ENCODE measurements at regions not wholly inside any gene's neighbourhood (a gene's known extent, or its start where the extent isn't known, plus 50 kb on each side); places are given as distances from the start of the nearest gene placed in this dataset.

DNA sequence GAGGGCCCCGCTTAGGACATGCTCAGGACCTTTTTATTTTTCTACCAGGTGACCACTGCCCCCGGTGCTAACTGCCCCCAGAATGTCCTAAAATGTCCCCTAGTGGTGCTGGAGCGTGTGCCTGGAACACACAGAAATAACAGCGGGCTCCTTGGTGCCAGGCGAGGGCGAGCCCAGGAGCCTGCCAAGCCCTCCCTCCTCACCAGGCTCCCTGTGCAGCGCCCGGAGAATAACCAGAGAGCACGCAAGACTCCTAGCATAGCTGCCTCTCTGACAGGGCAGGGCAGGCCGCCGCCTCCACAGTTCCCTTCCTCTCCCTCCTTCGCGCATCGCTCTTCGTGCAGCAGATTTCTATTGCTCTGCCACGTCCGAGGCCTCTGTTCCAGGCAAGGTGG is 84.3 kb upstream of the ZNF516 start:
- DNase-seq (ENCODE audit: extremely low read depth in 1 of 2, low read depth in 1 of 2) = no peak

DNA sequence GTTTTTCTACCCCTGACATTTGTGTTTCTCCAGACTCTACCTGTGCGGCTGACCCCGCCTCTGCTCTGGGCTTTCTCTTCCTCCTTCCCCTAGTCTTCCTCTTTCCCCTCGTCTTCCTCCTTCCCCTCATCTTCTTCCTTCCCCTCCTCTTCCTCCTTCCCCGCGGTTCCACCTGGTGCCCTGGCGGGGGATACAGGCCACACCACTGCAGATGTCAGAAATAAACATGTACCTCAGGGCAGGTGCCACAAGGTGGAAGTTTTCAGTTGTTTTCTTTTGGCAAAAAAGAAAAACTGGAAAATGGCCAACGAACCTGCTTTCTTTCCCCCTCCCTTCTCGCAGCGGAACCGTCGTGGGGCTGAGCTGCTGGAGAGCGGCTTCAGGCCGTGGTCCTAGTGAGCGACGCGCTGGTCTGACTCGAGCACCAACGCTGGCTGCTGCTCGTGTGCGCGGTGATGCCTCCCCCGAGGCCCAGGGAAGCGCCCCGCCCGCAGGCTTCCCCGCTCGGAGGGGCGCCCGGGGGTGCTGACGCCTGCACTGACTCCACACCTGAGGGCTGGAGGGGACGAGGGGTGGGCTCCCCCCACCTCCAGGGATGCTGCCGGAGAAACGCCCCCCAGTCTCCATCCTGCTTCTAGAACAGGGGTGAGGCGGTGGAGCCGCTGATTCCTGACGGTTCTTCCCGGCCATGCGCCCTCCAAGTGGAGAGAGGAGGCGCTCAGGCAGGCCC is 83.7 kb upstream of the ZNF516 start:
- DNase-seq (ENCODE audit: extremely low read depth in 1 of 2, low read depth in 1 of 2) = no peak

DNA sequence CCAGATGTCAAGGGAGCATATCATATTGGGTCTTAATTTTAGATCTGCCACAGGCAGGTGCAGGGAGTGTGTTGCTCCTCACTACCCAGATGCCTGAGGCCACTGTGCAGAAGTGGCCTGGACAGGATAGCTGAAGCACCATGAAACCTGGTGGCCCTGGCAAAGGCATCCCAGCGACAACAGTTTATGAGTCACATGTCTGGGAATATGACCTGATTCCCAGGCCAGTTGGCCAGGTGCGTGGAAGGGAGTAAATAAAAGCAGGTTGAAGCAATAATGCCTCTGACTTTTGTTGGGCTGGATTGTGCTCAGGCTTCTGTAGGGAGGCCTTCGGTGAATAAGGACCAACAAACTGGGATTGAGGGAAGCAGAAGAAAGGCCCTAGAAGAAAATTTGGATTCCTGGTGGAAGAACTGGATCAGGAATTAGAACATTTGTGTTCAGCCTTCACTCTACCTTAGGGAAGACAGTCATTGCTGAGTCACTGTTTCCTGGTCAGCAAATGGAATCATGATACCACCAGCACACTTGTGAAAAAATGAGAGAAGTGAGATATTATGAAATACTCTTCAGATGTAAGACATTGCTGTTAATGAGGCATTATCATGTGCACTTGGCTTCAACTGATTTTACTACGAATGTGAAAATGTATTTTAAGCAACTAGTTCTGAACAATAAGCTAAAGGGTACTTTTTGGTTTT is 78.4 kb upstream of the ZNF516 start:
- DNase-seq (ENCODE audit: extremely low read depth in 1 of 2, low read depth in 1 of 2) = no peak

DNA sequence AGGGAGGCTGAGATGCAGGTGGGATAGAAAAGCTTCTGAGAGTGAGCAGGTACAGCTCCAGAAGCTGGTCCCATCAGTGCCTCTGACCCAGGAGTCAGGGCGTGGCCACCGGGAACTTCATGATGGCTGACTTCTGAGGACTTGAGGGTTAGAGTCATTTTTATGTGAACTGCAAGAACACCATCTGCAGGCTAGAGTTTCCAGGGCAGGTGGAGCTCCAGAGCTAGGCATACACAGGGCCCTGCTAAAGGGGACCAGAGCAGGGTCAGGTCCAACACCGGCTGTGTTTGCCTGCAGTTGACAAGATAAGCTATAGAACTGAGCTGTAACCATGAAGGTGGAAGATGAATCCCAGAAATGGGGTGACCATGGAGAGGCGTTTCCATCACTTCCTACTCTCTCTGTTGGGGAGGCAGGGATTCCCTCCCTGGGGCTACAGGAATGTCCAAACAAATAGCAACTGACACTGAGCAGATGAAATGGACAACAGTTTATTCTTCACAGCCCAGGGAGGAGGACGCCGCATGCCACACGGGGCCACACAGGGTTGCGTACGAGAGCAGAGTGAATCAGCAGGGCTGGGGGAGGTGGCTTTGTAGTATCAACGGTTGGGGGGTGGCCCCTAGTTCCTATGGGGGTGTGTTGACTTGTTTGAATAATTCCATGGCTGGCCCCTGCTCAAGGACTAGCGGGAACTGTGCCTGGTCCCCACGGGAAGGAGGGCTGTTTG is 77.6 kb upstream of the ZNF516 start:
- DNase-seq (ENCODE audit: extremely low read depth in 1 of 2, low read depth in 1 of 2) = no peak

DNA sequence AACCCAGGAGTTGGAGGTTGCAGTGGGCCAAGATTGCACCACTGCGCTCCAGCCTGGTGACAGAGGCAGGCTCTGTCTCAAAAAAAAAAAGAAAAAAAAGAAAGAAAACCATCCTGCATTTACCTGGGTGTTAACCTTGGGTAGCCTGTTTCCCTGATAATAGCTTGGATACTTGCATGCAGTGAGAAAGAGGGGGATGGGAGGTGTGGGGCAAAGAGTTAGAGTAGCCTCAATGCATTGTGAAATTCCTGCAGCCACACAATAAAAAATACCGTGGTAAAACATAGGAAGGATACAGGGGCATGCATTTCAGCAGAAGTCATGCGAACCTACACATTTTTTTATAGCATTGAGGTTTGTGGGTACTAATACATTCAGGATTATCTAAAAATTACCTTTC is 76.6 kb upstream of the ZNF516 start:
- DNase-seq (ENCODE audit: extremely low read depth in 1 of 2, low read depth in 1 of 2) = no peak

DNA sequence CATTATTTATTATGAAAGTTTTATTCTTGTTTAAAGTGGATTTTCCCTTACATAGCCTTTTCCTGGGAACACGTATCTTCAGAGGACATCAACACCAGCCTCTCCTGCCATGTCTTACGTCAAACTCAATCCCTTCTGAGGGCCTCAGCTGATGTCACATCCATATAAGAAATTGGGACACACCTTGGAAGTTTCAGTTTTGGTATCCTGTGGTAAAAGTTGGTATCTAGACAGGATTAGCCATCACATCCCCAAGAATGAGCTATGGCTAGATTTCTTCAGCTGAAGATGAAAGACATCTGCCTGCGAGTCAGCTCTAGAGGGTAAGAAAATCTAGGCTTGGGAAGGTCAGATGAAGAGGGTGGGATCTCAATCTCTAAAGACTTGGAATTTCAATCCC is 75.8 kb upstream of the ZNF516 start:
- DNase-seq (ENCODE audit: extremely low read depth in 1 of 2, low read depth in 1 of 2) = no peak

DNA sequence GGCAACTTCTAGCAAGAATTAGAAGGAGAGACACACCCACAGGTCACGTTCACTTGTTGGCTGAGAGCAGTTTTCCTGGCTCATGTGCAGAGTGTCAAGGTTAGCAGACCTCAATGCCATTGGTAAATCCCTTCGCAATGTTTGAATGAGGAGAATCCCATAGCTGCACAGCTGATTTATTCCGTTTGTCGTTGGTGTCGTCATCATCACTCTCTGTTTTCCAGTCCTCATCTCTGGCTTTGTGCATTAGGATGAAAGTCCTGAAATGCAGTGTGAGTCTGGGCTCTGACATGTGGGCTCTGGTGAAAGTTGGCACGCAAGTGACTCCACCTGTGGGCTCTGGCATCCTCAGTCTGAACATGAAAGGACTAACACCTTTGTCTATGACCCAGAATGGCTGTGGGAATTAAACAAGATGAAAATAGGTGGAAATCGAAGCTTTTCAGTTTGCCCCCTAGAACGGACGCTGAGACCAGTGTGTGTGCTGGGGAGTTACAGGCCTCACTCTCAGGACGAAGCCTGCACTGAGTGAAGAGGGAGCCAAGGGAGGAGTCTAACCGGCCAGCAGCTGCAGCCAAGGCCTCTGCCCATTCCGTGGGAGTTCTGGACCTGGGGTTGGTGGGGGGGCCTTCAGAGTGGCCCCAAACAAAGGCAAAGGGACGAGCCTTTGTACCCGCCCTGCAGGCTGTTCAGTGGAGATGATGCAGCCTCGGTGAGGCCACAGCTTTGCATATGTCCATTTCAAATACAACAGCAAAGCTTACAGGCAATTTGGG is 74.8 kb upstream of the ZNF516 start:
- DNase-seq (ENCODE audit: extremely low read depth in 1 of 2, low read depth in 1 of 2) = no peak

DNA sequence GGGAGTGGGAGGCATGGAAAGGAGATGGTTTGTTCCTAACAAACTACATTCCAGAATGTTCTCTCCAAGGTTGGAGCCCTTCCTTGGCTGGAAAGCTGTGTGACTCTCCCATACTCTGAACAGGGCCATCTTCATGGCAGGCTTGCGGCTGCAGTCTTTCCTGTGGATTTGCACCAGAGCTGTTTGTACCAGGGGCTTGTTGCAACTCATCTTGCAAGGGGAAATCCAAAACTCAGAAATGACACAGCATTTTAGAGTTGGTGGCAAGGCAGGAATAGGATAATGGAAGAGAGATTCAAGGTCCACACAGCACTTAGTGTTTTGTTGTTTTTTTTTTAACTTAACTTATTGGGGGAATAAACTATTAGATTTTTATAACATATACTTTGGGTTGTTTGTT is 73.7 kb upstream of the ZNF516 start:
- DNase-seq (ENCODE audit: extremely low read depth in 1 of 2, low read depth in 1 of 2) = no peak

DNA sequence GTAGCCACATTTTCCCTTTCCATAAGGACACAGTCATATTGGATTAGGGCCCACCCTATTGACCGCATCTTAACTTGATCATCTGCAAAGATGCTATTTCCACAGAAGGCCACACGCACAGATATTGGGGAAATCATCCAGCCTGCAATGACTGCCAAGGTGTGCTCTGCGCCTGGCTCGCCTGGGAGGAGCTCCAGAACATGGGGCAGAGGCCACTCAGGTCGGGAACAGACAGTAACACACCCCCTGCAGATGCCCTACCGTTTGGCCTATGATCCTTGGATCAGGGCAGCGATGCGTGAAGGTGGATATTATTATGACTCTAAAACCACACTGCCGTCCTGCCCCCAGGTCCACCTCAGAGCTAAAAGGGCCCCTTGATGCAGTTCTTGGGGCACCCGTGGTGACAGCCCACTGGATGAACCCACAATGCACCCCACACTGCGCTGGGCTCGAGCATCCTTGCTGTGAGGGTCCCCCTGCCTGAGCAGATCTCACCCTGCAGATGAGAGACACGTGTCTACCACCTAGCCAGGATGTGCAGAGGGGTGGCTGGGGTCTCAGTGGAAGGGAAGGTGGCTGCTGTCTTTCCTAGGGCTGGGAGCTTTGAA is 72.9 kb upstream of the ZNF516 start:
- DNase-seq (ENCODE audit: extremely low read depth in 1 of 2, low read depth in 1 of 2) = no peak

DNA sequence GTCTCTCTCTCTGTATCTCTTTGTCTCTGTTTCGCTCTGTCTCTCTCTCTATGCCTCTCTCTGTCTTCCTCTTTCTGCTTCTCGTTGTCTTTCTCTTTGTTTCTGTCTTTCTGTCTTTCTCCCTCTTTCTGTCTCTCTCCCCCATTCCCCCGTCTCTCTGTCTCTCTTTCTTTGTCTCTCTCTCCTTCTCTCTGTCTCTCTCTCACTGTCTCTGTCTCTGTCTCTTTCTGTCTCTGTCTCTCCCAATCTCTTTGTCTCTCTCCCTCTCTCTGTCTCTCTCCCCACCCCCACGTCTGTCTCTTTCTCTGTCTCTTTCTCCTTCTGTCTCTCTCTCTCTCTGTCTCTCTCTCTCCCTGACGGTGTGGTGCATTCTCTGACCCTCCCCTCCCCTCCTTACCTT is 71.9 kb upstream of the ZNF516 start:
- no peak for DNase-seq (ENCODE audit: extremely low read depth in 1 of 2, low read depth in 1 of 2)

DNA sequence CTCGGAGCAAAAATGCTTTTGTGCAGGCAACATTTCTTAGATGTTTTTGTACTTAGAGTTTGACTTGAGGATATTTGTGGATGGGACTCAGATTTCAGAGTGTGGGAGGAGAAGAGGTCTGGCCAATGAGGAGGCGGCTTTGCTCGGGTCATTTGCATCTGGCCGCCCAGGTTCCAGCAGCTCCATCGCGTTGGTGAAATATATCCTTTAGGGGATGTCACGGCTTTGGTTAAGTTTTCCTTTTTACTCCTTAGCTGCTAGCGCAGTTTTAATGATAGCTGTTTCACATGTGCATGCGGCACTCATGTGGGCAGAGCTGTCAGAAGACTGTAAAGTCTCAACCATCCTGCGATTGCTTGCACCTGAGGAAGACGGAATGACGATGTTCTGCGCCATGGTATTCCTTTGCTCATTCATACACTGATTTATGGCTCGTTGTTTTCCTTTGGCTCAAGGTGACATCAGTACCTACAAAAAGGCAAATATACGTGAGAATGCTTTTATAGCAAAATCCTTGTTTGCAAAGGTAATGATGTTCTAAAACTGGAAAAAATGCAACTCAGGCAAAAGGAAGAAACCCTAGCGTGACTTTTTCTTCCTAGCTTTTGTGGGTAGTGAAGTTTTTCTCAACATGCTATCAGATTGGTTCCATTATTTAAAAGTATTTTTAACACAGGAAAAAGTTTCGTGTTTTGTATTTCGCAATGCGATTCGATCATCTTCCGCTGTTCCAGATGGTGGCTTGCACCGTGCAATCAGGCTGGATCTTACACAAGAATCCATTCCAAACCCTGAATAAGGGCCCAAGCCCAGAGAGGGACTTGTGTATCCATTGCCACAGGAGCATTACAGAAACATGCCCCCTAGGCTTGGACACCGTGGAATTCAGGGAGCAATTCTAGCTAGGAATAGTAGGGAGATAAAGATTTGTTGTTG is 70.5 kb upstream of the ZNF516 start:
- no peak for DNase-seq (ENCODE audit: extremely low read depth in 1 of 2, low read depth in 1 of 2)

DNA sequence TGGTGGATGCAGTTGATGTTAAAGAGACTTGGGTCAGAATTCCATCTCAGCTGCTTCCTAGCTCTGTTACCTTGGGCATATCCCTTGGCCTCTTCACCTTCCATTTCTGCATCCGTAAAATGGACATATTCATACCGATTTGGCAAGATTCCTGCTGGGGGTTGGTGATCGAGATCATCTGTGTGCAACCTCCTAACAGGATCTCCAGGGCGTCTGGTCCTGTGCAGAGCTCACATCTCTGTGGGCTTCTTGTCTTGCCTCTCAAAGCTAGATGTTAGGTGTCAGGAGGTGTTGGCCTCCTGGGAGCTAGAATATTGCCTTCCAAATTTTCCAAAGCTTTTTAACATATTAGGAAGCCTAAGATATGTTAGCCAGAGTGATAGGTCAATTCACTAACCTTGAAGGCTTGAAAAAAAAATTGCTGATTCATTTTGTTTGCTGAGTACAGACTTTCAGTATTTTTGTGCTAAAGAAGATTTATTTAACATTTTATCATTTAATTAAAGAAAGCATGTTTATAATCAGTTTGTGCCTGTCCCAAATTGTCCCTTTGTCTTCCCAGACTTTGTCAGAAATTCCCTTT is 69.7 kb upstream of the ZNF516 start:
- no peak for DNase-seq (ENCODE audit: extremely low read depth in 1 of 2, low read depth in 1 of 2)

DNA sequence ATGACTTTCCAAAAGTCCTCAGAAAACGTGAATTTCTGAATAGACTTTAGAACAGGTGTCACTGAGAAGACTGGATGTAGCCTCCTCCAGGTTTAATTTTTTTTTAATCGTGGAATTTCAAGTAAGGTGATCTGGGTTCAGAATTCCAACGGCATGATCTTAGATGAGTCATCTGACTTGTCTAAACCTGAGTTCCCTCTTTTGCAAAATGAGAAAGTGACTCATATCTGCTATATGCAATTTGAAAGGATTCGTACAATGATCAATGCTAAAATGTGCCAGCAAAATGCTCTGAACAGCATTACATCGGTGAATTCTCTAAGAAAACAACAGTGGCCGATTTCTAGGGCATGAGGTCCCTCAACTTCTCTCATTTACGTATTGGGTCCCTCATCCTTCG is 69.1 kb upstream of the ZNF516 start:
- DNase-seq (ENCODE audit: extremely low read depth in 1 of 2, low read depth in 1 of 2) = no peak

DNA sequence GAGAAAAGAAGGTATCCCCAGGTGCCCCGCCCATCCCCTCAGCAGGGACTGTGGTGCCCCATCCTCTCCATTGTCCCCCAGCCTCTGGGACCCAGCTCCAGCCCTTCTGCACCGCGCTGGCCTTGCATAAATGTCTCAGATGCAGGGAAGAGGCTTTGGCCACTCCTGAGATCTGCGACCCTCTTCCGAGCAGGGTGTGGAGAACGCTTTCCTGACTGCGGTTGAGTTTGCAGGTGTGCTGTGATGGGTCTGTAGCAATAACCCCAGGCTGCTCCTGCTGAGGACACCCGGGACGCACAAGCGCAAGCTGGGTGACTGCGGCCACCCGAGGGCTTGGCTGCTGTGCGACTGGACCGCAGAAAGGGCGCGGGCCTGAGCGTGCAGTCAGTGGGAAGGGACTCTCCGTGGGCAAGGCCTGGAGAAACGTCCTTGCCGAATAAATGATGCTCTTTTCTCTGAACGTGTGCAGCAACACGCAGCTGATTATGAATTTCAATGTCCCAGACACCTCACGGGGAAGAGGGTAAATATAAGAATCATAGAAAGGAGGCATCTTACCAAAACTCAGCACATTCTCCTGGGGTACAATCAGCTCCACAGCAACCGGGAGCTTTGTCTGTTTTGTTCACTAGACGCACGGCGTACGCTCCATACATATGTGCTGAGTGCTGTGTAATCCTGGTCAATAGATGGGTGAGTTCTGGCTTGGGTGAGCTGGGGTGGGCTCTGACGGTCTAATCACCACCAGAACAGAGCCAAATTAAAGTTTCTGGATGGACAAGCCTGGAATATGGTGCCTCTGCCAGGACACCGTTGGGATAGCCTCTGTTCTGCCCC is 67.5 kb upstream of the ZNF516 start:
- no peak for DNase-seq (ENCODE audit: extremely low read depth in 1 of 2, low read depth in 1 of 2)

DNA sequence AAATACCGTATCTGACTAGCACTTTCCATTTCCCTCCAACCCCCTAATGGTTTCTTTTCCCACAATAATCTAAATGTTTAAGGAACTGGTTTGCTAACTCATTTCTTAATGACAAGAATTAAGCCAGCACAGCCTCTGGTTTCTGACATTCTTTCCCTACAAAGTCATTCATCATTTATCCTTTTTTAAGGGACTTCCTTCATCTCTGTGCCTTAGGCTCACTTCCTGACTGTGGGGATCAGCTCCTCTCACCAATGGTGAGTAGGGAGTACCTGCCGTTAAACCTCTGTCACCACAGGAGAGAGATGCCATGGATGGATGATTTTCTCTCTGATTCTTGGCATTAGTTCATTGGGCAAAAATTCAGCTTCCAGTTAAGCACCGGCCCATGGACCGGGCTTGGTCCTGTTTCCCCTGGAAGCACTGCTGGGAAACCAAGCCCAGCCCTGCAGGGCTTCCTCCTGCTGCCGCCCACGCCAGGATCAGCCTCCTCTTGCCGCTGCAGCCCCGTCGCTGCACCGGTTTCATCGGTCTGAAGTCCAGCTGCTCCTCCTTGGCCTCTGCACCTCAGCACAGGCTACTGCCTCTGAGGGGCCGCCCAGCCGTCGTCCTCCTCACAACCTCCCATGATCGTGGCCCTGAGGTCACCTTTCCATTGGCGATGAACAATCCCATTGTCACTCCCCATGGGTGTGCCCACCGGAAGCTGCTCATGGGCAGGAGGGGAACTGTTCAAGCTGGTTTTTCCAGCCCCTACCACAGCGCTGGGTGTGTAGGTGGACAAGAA is 64.0 kb upstream of the ZNF516 start:
- no peak for DNase-seq (ENCODE audit: extremely low read depth in 1 of 2, low read depth in 1 of 2)

DNA sequence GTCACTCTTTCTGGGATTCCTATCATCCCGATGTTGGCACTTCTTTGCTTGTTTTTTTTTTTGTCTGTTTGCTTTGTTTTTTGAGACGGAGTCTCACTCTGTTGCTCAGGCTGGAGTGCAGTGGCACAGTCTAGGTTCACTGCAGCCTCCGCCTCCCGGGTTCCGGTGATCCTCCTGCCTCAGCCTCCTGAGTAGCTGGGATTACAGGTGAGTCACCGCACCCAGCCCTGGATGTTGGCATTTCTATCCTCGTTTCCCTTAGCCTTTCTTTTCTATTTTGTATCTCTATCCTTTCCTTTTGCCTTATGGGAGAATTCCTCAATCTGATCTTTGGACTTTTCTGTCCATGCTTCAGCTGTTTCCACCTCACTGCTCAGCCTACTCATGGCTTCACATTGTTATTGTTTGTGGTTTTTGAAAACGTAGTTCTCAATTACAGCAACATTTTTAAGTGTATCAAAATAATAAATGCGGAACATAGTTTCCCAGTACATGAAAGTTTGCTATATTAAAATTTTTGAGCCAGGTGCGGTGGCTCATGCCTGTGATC is 62.1 kb upstream of the ZNF516 start:
- DNase-seq (ENCODE audit: extremely low read depth in 1 of 2, low read depth in 1 of 2) = no peak

DNA sequence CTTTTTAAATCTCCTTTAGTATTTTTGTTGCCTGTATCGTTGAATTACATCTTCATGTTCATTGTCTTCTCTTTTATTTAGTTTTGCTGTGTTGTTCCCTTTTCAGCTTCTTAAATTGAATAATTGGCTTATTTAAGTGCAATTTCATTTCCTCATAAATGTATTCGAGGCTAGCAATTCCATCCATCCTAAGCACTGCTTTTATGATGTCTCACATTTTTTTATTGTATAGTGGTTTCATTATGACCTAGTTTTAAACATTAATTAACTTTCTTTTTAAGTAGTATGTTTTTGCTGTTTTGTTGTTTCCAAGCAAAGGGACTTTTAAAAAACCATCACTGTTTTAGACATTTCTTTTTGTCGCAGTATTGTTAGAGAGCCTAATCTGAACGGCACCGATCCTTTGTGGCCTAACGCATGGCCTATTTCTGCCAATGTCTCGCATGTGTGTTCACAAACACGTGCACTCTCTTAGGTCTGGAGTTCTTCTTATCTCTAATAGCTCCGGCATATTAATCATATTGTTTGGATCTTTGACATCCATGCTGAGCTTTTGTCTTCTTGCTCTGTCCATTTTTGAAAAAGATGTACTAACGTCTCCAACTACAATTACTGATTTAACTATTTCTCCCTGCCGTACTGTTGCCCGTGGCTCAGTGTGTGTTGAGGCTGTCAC is 59.6 kb upstream of the ZNF516 start:
- DNase-seq (ENCODE audit: extremely low read depth in 1 of 2, low read depth in 1 of 2) = no peak
